ES-I3 (cell line): ENCODE measurements at regions not wholly inside any gene's neighbourhood (a gene's known extent, or its start where the extent isn't known, plus 50 kb on each side); places are given as distances from the start of the nearest gene placed in this dataset.
"Not testable (repeated sequence)": the region's sequence is repeated elsewhere in the genome, so short reads cannot be mapped to it uniquely, and the experiment has no call there.

Experiments used
- H3K36me3 ChIP-seq: 2 replicates; pipeline ENCODE4 v1.6.1; 2013; ENCODE audit warnings: mild to moderate bottlenecking, low read length, control low read depth, moderate library complexity; ENCODE audit not compliant: insufficient read depth
- H3K4me1 ChIP-seq: 2 replicates; pipeline ENCODE4 v1.6.1; 2013; ENCODE audit warnings: mild to moderate bottlenecking, control low read depth, low read length; ENCODE audit not compliant: insufficient read depth
- H3K9ac ChIP-seq: 2 replicates; pipeline ENCODE4 v1.6.1; 2013; ENCODE audit warnings: low read depth, mild to moderate bottlenecking, low read length, moderate library complexity
- H3K9me3 ChIP-seq: 2 replicates; pipeline ENCODE4 v1.6.1; 2013; ENCODE audit warnings: mild to moderate bottlenecking, low read length, moderate library complexity; ENCODE audit not compliant: control insufficient read depth, insufficient read depth

DNA sequence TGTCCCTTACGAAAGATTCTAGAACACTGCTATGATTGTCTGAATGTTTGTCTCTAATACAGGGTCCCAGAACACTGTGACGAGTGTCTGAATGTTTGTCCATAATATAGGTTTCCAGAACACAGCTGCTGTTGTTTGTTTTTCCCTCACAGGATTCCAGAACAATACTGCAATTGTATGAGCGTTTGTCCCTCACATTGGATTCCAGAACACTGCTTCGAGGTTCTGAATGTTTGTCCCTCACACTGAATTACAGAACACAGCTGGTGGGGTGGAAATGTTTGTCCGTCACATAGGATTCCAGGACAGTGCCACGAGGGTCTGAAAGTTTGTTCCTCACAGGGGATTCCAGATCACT lies 199.0 kb downstream of the FOXD4L6 start:
- H3K9ac ChIP-seq, H3K36me3 ChIP-seq, H3K4me1 ChIP-seq, H3K9me3 ChIP-seq: not testable (repeated sequence)

GRCh38 chr9:40928803-40929487 lies 199.5 kb downstream of the FOXD4L6 start:
- no peaks in the 10 kb centered on the region for H3K4me1 ChIP-seq
- H3K9me3 ChIP-seq = peaks cover 4% of the 10 kb centered on the region; the same call in 1 of the 2 replicates
- H3K9ac ChIP-seq = no peak overlapping the region
- no peaks in the 10 kb centered on the region for H3K36me3 ChIP-seq

GRCh38 chr9:40927851-40928802 lies 200.4 kb downstream of the FOXD4L6 start:
- H3K9me3 ChIP-seq = peaks cover 4% of the 10 kb centered on the region; the same call in 1 of the 2 replicates
- no peak overlapping the region for H3K9ac ChIP-seq
- H3K4me1 ChIP-seq = no peaks in the 10 kb centered on the region
- H3K36me3 ChIP-seq = no peaks in the 10 kb centered on the region

- Histone ChIP-seq H3K9me3 (peaks cover 4% of the 10 kb centered on the region; the same call in 1 of the 2 replicates), H3K36me3 (no peaks in the 10 kb centered on the region), H3K9ac (no peak overlapping the region), H3K4me1 (no peaks in the 10 kb centered on the region)
Observed at GRCh38 chr9:40927260-40927631, 201.2 kb downstream of the FOXD4L6 start.

DNA sequence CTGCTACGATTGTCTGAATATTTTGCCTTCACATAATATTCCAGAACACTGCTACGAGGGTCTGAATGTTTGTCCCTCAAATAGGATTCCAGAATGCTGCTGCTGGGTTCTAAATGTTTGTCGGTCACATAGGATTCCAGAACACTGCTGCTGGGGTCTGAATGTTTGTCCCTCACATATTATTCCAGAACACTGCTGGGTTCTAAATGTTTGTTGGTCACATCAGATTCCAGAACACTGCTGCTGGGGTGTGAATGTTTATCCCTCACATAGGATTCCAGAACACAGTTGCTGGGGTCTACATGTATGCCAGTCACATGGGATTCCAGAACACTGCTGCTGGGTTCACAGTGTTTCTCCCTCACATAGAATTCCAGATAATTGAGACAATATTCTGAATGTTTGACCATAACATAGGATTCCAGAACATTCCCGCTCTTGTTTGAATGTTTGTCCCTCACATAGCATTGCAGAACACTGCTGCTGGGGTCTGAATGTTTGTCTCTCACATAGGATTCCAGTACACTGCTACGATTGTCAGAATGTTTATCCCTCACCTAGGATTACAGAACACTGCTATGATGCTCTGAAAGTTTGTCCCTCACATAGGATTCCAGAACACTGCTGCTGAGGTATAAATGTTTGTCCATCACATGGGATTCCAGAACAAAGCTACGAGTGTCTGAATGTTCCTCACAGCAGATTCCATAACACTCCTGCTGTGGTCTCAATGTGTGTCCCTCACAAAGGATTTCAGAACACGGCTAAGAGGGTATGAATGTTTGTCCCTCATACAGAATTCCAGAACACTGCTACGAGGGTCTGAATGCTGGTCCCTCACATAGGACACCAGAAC lies 201.8 kb downstream of the FOXD4L6 start:
- Histone ChIP-seq H3K9ac (no peak overlapping the region), H3K9me3 (peaks cover 4% of the 10 kb centered on the region; the same call in 1 of the 2 replicates), H3K36me3 (no peaks in the 10 kb centered on the region), H3K4me1 (no peaks in the 10 kb centered on the region)

DNA sequence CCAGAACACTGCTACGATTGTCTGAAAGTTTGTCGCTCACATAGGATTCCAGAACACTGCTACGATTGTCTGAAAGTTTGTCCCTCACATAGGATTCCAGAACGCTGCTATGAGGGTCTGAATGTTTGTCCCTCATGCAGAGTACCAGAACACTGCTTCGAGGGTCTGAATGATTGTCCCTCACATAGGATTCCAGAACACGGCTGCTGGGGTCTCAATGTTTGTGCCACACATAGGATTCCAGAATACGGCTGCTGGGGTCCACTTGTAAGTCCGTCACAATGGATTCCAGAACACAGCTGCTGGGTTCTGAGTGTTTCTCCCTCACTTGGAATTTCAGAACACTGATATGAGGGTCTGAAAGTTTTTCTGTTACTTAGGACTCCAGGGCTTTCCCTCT lies 203.3 kb downstream of the FOXD4L6 start:
- peaks cover 4% of the 10 kb centered on the region; the same call in 1 of the 2 replicates for H3K9me3 ChIP-seq
- no peaks in the 10 kb centered on the region for H3K36me3 ChIP-seq
- no peaks in the 10 kb centered on the region for H3K4me1 ChIP-seq
- no peak overlapping the region for H3K9ac ChIP-seq

- H3K9me3 ChIP-seq, H3K36me3 ChIP-seq, H3K4me1 ChIP-seq: not testable (repeated sequence)
Observed at GRCh38 chr9:40916399-40916783, 212.1 kb downstream of the FOXD4L6 start.

DNA sequence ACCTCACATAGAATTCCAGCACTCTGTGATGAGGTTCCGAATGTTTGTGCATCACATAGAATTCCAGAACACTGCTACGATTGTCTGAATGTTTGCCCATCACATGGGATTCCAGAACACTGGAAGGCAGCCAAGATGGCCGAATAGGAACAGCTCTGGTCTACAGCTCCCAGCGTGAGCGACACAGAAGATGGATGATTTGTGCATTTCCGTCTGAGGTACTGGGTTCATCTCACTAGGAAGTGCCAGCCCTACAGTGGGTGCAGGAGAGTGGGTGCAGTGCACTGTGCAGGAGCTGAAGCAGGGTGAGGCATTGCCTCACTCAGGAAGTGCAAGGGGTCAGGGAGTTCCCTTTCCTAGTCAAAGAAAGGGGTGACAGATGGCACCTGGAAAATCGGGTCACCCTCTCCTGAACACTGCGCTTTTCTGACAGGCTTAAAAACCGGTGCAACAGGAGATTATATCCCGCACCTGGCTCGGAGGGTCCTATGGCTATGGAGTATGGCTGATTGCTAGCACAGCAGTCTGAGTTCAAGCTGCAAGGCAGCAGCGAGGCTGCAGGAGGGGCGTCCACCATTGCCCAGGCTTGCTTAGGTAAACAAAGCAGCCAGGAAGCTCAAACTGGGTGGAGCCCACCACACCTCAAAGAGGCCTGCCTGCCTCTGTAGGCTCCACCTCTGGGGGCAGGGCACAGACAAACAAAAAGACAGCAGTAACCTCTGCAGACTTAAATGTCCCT lies 212.7 kb downstream of the FOXD4L6 start:
- H3K9me3 ChIP-seq, H3K4me1 ChIP-seq, H3K9ac ChIP-seq, H3K36me3 ChIP-seq: not testable (repeated sequence)

More at GRCh38 chr9:40916399-40916783, 212.1 kb downstream of the FOXD4L6 start:
- not testable (repeated sequence) for H3K9ac ChIP-seq

- Histone ChIP-seq H3K9ac (no peak overlapping the region), H3K4me1 (no peaks in the 10 kb centered on the region), H3K36me3 (no peaks in the 10 kb centered on the region), H3K9me3 (0 out of 2 replicates have a peak, but pooled peaks cover 2% of the 10 kb centered on the region)
Observed at GRCh38 chr9:40914772-40915659, 213.5 kb downstream of the FOXD4L6 start.

GRCh38 chr9:40913928-40914673 lies 214.4 kb downstream of the FOXD4L6 start:
- 0 out of 2 replicates have a peak, but pooled peaks cover 2% of the 10 kb centered on the region for H3K9me3 ChIP-seq

DNA sequence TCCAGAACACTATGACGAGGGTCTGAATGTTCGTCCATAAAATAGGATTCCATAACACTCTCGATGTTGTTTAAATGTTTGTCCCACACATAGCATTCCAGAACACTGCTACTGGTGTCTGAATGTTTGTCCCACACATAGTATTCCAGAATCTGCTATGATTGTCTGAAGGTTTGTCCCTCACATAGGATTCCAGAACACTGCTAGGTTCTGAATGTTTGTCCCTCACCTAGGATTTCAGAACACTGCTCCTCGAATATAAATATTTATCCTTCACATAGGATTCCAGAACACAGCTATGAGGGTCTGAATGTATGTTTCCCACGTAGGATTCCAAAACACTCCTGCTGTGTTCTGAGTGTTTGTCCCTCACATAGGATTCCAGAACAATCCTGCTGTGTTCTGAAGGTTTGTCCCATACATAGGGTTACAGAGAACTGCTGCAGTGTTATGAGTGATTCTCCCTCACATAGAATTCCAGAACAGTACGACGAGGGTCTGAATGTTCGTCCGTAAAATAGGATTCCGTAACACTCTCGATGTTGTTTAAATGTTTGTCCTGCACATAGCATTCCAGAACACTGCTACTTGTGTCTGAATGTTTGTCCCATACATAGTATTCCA lies 215.3 kb downstream of the FOXD4L6 start:
- Histone ChIP-seq H3K9me3 (0 out of 2 replicates have a peak, but pooled peaks cover 2% of the 10 kb centered on the region), H3K9ac (no peak overlapping the region), H3K36me3 (no peaks in the 10 kb centered on the region), H3K4me1 (no peaks in the 10 kb centered on the region)

More at GRCh38 chr9:40913928-40914673, 214.4 kb downstream of the FOXD4L6 start:
- no peak overlapping the region for H3K9ac ChIP-seq
- H3K36me3 ChIP-seq = no peaks in the 10 kb centered on the region
- H3K4me1 ChIP-seq = no peaks in the 10 kb centered on the region

- not testable (repeated sequence) for H3K36me3 ChIP-seq, H3K4me1 ChIP-seq, H3K9me3 ChIP-seq, H3K9ac ChIP-seq
Observed at GRCh38 chr9:40912679-40913078, 215.8 kb downstream of the FOXD4L6 start.
